ENCODE measurements at regions not wholly inside any gene's neighbourhood (a gene's known extent, or its start where the extent isn't known, plus 50 kb on each side); places are given as distances from the start of the nearest gene placed in this dataset.

DNA sequence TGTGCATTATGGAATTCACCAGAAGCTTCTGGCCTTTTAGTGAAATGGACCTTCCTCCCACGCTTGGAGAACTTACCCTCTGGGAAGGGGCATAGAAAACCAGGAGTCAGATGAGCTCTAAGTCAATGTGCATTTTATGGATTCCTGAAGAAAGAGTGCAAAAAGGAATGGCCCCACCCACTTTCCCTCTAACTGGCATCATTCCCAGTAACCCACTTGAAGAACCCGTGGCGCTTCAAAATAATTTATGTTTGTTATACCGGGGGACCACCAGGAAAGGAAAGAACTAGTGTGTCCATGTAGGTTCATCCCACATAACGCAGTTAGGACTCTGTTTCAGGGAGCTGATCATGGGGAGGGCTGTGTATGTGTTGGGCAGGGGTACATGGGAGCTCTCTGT lies 1153.4 kb downstream of the TMEM121 start:
- TF ChIP-seq CTCF (IDR thresholded peaks at IDR 0.05) (no peak), POLR2A (IDR thresholded peaks at IDR 0.05) (no peak)
